Activated CD8-positive, alpha-beta memory T cell treated with anti-CD3 and anti-CD28 coated beads, Interleukin-2, amount 50 U/mL, for 24 hours (primary cell): ENCODE measurements at regions not wholly inside any gene's neighbourhood (a gene's known extent, or its start where the extent isn't known, plus 50 kb on each side); places are given as distances from the start of the nearest gene placed in this dataset.

Experiments used
- DNase-seq: peaks from one replicate; pipeline ENCODE4 v3.0.0-alpha.2; 2020; ENCODE audit errors: extremely low read depth

DNA sequence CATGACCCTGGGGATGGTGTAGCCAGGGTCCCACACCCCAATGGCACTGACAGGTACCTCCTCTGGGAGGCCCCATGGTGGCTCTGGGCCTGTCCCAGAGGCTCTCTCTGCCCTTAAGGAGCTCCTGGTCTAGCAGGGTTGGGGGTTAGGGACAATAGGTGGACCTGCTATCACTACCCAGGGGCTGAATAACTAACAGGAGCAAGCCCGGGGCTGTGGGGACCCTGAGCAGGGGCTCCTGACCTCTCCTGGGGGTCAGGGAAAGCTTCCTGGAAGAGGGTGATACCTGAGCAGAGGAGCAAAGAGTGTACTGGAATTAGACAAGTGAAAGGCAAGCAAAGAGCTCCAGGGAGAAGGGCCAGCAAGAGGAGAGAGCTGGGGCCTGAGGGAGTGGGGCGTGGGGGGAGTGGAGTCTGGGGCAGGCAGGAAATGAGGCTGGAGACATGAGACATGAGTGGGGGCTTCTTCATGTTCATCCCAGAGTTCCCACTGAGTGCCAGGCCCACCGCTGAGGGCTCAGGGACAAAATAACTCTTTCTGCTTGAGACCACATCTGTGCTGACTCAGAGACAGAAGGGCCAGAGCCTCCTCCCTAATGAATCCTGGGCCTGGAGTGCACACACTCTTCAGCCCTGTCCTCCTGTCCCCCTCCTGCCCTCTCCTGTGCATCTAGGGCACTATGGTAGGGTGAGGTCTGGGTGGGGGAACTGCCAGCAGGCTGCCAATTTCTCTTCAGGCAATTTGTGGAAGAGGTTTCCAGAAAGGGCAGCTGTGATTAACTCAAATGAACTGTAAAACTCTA lies 517.6 kb downstream of the PTPRU start:
- no peak for DNase-seq

DNA sequence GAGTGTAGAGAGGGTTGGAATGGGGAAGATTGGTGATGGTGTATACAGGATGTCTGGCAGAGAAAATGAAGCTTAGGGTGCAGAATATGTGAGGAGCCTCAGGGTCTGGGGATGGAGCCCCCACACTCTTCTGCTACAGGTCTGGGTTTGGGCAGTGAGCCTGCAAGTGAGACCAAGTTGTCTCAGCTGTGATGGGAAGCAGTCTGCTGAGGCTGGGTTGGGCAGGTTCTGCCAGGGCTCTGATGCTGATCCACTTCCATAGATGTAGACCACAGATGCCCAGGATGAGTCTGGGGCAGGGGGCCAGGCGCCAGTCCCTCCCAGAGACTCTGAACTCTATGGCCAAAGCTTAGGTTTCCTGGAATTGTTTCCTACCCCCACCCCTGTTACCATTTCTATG lies 516.9 kb downstream of the PTPRU start:
- DNase-seq = no peak

DNA sequence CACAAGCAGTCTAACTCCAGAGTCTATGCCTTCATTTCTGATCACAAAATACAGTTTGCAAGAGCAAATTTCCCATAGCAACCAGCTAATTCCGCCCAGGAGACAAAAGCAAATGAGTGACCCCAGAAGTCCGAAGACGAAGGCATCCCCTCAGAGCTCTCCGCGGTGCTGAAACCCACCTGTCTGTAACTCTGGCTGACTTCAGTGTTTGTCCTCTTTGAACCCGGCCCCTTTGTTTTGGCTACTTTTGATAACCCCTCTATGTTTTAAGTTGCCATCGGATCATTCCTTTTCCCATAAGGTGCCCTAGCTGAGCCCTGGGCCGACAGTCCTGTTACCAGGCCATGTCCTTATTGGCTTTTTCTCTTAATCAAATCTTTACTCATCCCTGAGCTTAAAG lies 515.8 kb downstream of the PTPRU start:
- DNase-seq = no peak

DNA sequence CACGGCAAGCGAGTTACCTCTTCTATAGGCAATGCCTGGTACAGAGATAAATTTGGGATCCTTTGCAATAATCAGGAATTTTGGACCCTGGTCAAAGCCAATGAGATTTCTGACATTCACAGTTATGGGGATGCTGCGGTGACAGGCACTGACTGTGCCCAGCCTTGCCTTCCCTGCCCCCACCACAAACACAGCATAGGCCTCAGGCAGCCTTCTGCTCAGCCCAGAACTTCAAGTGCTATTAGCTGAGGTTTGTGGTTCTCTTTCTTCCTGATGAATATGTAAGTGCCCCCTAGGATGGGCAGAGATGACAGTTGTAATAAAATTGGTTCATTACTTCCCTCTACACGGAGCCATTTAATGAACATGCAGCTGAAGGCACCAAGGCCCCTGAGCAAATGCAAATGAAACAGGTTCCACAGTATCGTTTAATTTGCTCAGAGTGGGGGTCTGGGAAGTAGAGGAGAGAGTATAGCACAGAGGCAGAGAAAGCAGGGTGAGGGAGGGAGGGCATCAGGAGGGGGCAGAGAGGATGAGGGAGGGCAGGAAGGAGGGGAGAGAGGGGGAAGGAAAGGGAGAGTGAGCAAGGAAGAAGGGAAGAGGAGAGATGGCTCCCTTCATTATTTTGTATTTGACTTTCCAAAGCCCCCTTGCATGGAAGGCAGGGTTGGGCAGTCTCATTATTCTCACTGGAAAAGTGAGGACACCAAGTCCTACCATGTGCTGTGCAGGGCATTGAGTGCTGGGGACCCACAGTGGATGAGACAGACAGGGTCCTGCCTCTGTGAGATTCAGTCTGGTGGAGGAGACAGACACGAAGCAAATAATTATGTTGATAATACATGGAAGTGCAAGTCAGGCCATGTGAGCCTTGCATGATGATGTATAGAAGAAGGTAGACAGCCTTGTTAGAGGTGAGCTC lies 513.0 kb downstream of the PTPRU start:
- no peak for DNase-seq

DNA sequence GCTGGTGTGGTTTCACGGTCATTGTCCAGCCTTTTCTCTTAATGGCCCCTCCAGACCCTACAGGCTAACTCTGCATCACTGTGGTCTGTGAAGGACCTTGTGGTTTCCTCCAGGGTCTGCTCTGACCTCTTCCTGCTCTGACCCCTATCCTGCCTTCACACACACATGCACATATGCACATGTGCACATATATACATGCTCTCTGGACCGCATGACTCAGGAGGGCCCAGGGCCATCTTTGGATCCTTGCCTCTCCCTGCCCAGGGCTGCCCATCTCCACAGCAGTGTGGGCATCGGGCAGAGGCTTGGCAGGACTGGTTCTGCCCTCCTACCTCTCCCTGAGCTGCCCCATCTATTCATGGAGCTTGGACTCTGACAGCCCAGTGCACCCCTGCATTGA lies 510.9 kb downstream of the PTPRU start:
- DNase-seq = no peak

DNA sequence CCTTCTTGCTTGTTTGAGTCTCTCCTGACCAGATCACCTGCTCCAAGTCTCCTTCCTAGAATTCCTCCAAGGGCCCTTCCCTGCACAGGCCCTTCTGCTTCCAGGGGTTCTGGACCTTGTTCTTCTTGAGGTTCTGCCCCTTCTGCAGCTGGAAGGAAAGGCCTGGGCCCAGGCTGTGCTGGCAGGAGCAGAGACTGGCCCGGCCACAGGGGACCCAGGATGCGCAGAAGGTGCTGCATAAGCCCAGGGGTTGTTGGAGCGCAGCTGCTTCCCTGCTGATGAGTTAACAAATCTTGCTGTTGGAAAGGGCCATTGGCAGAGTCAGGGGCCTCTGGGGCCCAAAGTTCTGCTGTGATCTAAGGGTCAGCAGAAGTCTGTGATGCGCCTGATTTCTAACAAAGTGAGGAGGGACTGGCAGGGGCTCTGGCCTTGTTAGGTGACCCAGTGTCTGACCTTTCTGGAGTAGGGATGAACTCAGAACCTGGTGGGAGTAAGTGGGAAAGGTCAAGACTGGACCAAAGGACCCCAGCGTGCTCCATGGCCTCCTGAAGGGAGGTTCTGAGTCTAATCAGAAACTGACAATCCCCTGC lies 509.8 kb downstream of the PTPRU start:
- DNase-seq = no peak

DNA sequence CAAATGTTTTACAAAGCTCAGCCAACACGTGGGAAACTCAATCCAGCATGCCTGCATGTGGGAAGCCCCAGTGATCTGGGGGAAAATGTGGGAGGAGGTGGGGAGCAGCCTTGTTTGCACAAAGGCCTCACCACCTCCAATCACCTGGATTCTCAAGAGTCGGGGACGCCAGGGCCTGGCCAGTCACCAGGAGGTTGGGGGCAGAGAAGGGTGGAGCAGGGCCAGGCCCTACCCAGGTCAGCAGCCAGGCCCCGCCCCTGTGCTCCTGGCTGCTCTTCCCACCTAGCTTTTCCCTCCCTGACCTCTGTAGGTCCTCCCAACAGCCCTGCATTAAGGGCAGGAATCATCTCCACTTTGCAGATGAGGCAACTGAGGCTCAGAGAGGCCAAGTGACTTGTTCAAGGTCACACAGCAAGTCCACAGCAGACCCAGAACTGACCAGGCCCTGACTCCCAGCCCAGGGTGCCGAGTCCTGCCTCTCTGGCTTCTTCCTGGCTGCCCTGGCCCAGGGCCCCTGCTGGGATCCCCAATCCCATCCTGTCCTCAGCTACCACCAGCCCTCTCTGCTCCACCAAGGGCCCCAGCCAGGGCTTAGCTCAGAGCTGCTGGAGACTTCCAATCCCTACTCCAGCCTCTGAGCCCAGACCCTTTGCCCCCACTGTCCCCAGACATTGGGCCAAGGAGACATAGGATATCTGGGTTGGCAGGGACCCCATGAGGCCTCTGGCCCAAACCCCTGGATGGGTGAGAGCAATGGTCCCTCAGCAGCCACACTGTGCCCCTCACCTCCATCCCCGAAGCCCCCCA lies 508.6 kb downstream of the PTPRU start:
- no peak for DNase-seq

DNA sequence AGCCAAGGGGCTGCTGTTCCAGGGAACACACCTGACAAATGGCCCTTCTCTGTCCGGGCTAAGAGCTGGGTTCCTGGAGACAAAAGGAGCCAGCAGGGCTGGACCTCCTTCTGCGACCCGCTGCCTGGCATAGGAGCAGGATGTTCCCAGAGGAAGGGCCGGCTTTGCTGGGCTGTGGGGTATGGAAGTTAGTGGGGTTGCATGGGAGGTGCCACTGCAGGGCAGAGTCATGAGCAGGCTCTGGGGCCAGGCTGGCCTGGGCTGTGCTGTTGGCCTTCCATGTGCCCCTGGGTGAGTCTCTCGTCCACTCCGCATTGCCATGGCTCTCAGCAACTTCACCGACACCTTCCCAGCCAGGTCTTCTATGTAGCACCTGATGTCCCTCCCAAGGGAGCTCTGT lies 507.6 kb downstream of the PTPRU start:
- DNase-seq = no peak

DNA sequence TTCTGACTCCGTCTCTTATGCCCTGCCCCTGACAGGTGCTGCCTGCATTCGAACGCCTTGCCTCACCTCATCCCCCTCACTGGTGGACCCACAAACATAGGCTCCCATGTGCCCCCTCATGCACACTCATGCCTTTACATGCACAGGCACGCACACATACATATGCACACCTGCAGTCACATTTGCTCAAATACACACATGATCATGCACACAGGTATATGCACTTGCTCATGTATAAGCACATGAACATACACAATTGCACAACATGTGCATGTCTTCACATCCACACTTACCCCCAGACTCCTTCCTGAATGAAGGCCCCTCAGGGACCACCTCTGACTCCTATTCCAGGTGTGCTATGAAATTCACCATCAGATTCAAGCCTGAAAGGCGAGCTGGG lies 506.9 kb downstream of the PTPRU start:
- DNase-seq = no peak

DNA sequence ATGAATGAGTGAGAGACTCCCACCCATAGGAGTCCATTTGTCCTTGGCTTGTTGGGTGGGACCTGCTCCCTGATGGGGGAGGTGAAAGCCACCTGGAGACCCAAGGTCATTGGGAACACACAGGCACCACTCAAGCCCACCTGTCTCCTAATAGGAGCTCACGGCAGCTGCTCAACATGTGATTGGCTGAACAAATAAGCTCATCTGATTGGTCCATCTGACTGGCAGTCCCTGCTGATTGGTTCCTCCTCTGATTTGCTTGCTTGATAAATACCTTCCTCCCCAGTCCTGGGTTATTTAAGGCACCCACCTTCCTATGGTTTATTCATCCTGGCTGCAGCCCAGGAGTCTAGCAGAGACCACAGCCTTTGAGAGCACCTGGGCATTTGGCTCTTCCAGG lies 502.9 kb downstream of the PTPRU start:
- no peak for DNase-seq

DNA sequence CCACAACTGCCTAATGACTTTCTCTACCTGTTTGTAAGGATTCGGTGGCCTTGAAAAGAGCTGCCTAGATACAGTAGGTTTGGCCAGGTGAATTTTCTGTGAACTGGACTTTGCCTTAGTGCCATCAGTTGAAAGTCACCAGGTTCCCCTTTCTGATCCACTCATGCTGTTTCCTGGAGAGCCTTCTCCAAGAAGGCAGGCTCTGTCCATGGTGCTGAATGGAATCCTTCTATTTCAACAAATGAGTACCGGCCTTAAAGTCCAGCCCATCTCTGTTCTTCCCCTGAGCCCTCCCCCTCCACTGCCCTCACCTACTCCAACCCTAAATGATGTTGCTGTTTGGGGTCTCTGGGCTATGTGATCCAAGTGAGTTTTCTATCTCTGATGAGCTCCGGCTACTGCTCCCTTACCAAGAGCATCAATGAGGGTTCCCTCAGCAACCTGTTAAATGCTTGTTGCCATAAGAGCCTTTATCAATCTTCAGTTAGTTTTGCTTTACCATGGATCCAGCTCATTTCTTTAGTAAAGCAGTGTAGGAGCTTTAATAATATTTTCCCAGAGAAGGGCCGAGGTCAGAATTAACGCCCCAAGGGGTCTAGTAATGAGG lies 500.4 kb downstream of the PTPRU start:
- DNase-seq = no peak

DNA sequence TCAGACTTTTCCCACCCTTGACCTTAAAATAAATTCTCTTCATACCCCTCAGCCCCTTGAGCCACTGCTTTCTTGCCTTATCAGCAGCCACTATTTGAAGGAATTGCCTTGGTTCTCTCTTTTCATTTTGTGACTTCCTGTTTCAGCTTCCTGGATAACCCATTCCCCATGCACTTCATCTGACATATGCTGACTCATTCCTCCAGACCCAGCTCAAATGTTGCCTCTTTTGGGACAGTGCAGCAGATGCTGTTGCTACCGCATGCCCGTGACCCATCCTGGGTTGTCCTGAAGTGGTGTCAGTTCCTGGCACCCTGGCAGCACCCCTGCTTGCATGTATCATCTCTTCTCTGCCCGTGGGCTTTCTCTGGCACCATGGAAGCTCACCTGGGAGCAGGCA lies 496.1 kb downstream of the PTPRU start:
- no peak for DNase-seq

DNA sequence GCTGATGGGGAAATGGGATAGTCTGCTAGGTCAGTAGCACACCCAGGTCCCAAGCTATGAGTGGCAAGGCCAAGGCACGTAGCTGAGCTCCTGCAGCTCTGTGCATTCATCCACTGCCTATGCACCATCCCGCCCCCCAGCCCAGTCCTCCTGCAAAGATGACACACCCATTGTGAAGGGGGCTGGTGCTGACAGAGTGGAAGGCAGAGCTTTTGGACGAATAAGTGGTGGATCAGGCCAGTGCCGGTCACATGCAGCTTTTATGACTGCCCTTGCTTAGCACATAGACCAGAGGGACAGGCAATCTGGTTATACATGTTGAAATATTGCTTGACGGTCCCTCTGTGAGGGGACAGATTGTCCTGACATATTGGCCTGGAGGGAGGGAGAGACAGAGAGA lies 494.3 kb downstream of the PTPRU start:
- no peak for DNase-seq

DNA sequence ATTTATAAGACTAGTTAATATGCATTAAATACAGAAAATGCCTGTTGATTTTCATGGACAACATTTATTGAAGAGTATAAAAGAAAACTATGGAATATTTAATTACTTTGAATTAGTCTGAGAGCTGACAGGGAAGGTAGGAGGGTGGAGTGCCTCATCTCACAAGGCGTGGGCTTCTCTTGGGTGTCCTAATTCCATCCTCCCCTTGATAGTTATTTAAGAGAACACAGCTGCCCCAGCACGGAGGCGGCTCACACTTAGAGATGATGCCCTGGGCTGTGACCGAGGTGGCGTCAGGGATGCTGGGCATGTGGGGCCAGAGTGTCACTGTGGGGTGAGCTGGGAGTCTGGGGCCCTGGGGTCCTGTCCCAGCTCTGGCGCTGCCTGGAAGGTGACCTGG lies 493.0 kb downstream of the PTPRU start:
- DNase-seq = no peak

DNA sequence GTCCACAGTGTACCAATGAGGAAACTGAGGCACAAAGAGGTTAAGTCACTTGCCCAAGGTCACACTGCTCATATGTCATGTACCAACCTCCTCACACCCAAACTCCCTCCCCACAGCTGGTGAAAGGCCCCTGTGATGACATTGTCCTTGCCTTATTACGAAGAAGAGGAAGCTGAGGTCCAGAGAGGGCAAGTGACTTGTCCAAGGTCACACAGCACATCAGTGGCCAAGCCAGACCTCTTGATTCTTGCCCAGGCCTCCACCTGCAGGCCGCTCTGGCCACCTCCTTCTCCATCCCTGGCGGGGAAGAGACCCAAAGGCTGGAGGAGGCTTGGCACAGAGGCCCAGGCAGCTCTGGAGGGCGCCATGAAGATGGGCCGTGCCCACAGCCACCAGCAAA lies 492.4 kb downstream of the PTPRU start:
- no peak for DNase-seq

DNA sequence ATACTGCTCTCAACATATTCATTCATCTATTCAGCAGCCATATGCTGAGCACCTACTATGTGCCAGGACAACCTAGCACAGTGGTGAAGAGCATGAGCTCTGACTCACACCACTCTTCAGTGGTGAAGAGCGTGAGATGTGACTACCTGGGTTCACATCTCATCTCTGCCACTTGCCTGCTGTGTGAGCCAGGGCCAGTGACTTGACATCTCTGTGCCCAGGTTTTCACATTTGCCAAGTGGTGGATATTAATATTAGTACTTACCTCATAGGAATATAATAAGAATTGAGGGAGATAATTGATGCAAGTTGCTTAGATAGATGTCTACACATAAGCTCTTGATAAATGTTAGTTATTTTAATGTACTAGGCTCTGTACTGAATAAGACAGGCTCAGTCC lies 488.9 kb downstream of the PTPRU start:
- DNase-seq = no peak

DNA sequence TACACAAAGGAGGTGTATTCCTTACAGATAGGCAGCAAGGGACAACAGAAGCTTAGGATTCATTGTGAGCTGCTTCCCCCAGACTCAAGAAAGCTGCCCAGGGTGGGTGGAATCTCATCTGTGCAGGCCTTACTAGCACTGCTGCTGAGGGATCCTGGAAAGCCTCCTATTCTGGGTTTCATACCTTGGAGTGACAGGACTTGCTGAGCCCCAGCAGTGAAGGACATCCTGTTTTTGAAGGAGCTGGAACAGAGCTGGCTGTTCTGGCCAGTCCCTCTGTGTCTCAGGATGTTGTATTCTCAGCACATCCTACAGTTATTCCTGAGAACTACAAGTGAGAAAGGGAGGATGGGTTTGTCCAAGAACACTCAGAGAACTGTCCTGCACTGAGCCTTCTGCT lies 486.3 kb downstream of the PTPRU start:
- DNase-seq = no peak

DNA sequence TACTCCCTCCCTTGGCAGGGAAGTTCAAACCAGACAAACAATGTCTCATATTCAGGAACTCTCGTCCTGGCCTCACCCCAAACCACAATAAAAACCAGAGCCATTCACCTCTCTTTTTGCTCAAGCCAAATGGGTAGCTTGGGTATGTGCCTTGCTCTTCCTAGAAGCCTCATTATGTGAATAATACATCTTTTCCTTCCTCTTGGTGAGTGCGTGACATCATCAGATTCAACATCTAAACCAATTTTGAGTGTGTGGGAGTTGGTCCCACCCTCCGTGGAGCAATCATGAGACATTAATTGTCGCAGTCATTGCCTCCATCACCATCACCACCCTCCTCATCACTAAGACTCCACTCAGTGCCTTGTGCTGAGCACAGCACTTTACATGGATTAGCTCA lies 482.9 kb downstream of the PTPRU start:
- DNase-seq = no peak

DNA sequence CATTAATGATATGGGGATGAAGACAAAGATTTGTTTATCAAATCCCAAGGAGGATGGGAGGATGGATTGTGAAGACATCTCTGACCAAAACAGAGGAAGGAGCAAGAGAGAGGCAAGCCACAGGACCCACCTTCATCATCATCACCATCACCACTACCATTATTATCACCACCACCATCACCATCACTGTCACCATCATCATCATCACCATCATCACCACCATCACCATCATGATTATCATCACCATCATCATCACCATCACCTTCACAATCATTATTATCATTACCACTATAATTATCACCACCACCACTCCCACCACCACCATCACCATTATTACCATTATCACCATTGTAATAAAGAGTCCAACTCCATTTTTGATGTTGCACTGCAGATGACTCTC lies 482.5 kb downstream of the PTPRU start:
- DNase-seq = no peak

DNA sequence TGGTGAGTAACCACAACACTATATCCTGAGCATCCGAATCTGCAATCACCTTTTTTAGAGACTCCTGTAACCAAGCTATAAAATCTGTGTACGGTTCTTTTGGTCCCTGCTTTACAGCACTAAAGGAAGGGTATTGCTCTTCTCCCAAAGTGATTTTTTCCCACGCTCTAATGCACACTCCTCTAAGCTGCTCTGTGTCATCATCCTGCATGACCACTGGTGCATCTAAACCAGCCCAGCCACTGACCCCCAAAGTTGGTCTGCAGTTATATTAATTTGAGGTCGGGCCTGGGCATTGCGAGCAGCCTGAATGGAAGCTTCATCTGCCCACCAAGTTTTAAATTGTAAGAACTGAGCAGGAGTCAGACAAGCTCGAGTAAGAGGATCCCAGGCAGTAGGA lies 480.0 kb downstream of the PTPRU start:
- DNase-seq = no peak

DNA sequence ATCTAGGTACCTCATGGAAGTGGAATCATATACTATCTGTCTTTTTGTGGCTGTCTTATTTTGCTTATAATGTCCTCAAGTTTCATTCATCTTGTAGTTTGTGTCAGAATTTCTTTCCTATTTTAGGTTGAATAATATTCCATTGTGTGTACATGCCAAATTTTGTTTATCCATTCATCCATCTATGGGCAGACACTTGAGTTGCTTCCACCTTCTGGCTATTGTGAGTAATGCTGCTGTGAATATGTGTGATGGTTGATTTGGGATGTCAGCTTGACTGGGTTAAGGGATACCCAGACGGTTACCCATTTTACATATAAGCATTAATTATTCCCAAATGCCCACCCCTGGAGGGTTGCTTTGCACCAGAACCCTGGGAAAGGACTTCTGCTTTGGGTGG lies 477.5 kb downstream of the PTPRU start:
- no peak for DNase-seq

DNA sequence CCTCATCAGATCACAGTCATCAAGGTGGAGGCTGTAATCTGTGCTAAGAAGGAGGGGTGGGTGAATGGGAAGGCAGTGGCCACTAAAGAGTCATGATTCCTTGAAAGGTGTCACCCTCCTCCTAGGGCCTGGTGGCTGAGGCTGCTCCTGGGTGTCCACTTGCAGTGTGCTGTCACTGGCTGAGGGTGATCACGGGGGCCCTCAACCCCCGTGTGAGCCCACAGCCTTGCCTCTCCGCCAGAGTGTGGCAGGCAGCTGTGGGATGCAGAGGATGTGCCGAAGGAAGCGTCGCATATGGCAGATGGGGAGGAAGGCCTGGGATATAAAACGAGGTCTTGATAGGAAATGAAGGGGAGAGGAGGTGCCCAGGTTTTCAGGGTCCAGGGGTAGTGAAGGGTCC lies 476.5 kb downstream of the PTPRU start:
- DNase-seq = no peak
